GM12878 (cell line): ENCODE measurements at regions not wholly inside any gene's neighbourhood (a gene's known extent, or its start where the extent isn't known, plus 50 kb on each side); places are given as distances from the start of the nearest gene placed in this dataset.

ENCODE experiments used
- ATAC-seq: fragments of 200-7000 bp; cut with Tn5 transposase; 3 replicates; pipeline ENCODE4 v1.9.1; 2020; ENCODE audit warnings: mild to moderate bottlenecking, moderate library complexity
- BruUV-seq: library from RNA; stranded (reverse); fragments of 400-500 nt; replicated peaks from 2 replicates; lab custom pipeline; 2021; lab: Mats Ljungman, UMichigan
- CTCF ChIA-PET: fragments of 300-600 bp; sonication (Branson Sonifier 250); formaldehyde crosslinking; extraction: SDS; loops from one replicate; lab custom pipeline; 2021; ENCODE audit warnings: inconsistent platforms; lab: Yijun Ruan, JAX
- POLR2A ChIA-PET: fragments of 350-600 bp; formaldehyde crosslinking; extraction: SDS; loops from one replicate; lab custom pipeline; 2021; ENCODE audit warnings: inconsistent platforms; lab: Charles Lee
- RAD21 ChIA-PET: fragments of 300-600 bp; sonication (Branson Sonifier 250); formaldehyde crosslinking; loops from one replicate; lab custom pipeline; 2023; ENCODE audit warnings: antibody characterized with exemption; ENCODE audit not compliant: unreplicated experiment; lab: Charles Lee
- SMC1A ChIA-PET: fragments of 300-600 bp; sonication (Branson Sonifier 250); formaldehyde crosslinking; loops from one replicate; lab custom pipeline; 2023; ENCODE audit not compliant: unreplicated experiment, uncharacterized antibody; lab: Charles Lee
- DNase-seq: peaks from one replicate; pipeline ENCODE4 v3.0.0-alpha.2; 2011; ENCODE audit warnings: low read depth, low spot score
- FAIRE-seq: peaks from 3 replicates; lab custom pipeline; 2011; peaks lifted over from hg19 to GRCh38; lab: Jason Lieb, UNC
- H2AFZ ChIP-seq: 2 replicates; pipeline ENCODE4 v1.6.0; 2011; ENCODE audit warnings: low read depth, low read length, control low read depth; ENCODE audit not compliant: control insufficient read depth
- H3K27ac ChIP-seq: 2 replicates; pipeline ENCODE4 v1.5.1; 2011; ENCODE audit warnings: control low read depth; ENCODE audit not compliant: control insufficient read depth, insufficient read depth
- H3K27me3 ChIP-seq, 2 experiments: replicated peaks in 1 of 2; 2 replicates each; pipeline versions ENCODE4 v1.6.0 to v1.6.1; 2011; ENCODE audit warnings: low read length in 1 of 2; ENCODE audit not compliant: control insufficient read depth in 2 of 2, insufficient read depth in 2 of 2
- H3K36me3 ChIP-seq, 2 experiments: 2 replicates each; pipeline ENCODE4 v1.5.1; 2011; ENCODE audit warnings: low read length in 1 of 2; ENCODE audit not compliant: control insufficient read depth in 2 of 2, insufficient read depth in 2 of 2
- H3K4me1 ChIP-seq: 2 replicates; pipeline ENCODE4 v1.6.1; 2011; ENCODE audit warnings: mild to moderate bottlenecking, low read length, moderate library complexity, mixed read lengths; ENCODE audit not compliant: control insufficient read depth, insufficient read depth
- H3K4me2 ChIP-seq: 2 replicates; pipeline ENCODE4 v1.6.0; 2011; ENCODE audit warnings: control low read depth; ENCODE audit not compliant: control insufficient read depth, insufficient read depth
- H3K4me3 ChIP-seq: fragments of 200-600 bp; sonication (generic); 2 replicates; pipeline ENCODE4 v1.5.1; 2016
- H3K79me2 ChIP-seq: 2 replicates; pipeline ENCODE4 v1.6.0; 2011; ENCODE audit warnings: low read length; ENCODE audit not compliant: control insufficient read depth, insufficient read depth
- H3K9ac ChIP-seq: 2 replicates; pipeline ENCODE4 v1.8.0; 2011; ENCODE audit warnings: low read length, control low read depth, mixed read lengths; ENCODE audit not compliant: control insufficient read depth, insufficient read depth
- H3K9me3 ChIP-seq: replicated peaks from 3 replicates; pipeline ENCODE4 v1.5.1; 2011; ENCODE audit warnings: mild to moderate bottlenecking, low read length; ENCODE audit not compliant: control insufficient read depth, insufficient read depth
- H4K20me1 ChIP-seq: 2 replicates; pipeline ENCODE4 v1.6.0; 2011; ENCODE audit not compliant: control insufficient read depth, insufficient read depth
- ATF7 ChIP-seq: fragments of 450-650 bp; IDR thresholded peaks from 2 replicates; pipeline ENCODE4 v1.6.1; 2016; ENCODE audit warnings: low read depth, mild to moderate bottlenecking
- BRCA1 ChIP-seq: IDR thresholded peaks from 2 replicates; pipeline ENCODE4 v1.6.1; 2011; ENCODE audit warnings: low read depth, low read length, improper control_type of control experiment
- CEBPB ChIP-seq, 2 experiments: fragments of 150-350 bp in 1 of 2; IDR thresholded peaks; 2 replicates each; pipeline ENCODE4 v1.6.1; 2012 to 2014; ENCODE audit warnings: low read depth in 2 of 2, low read length in 2 of 2, borderline replicate concordance in 1 of 2, inconsistent platforms in 1 of 2
- CHD2 ChIP-seq: IDR thresholded peaks from 2 replicates; pipeline ENCODE4 v1.6.1; 2011; ENCODE audit warnings: low read depth, low read length, improper control_type of control experiment, borderline replicate concordance
- EZH2 ChIP-seq: IDR thresholded peaks from 2 replicates; pipeline ENCODE4 v1.6.1; 2012; ENCODE audit warnings: low read depth, mild to moderate bottlenecking, control low read depth, inconsistent platforms, low read length, borderline replicate concordance; ENCODE audit not compliant: control insufficient read depth
- FOXK2 ChIP-seq: fragments of 450-650 bp; IDR thresholded peaks from 2 replicates; pipeline ENCODE4 v1.6.1; 2017; ENCODE audit warnings: mild to moderate bottlenecking, moderate library complexity
- GATAD2B ChIP-seq: fragments of 450-650 bp; conservative IDR thresholded peaks from 2 replicates; pipeline ENCODE4 v1.6.1; 2017; ENCODE audit warnings: low read depth, mild to moderate bottlenecking, moderate library complexity
- IKZF2 ChIP-seq, 2 experiments: fragments of 450-650 bp; IDR thresholded peaks; 2 replicates each; pipeline ENCODE4 v1.6.1; 2017; ENCODE audit warnings: mild to moderate bottlenecking in 2 of 2, moderate library complexity in 2 of 2
- MTA2 ChIP-seq: fragments of 450-650 bp; IDR thresholded peaks from 2 replicates; pipeline ENCODE4 v1.6.1; 2016; ENCODE audit warnings: low read depth, mild to moderate bottlenecking, moderate library complexity
- PAX8 ChIP-seq: fragments of 450-650 bp; IDR thresholded peaks from 2 replicates; pipeline ENCODE4 v1.6.1; 2017; ENCODE audit warnings: mild to moderate bottlenecking, moderate library complexity
- POLR2A ChIP-seq: IDR thresholded peaks from 2 replicates; pipeline ENCODE4 v1.6.1; 2011; ENCODE audit warnings: low read depth, mild to moderate bottlenecking, low read length
- SIN3A ChIP-seq: IDR thresholded peaks from 2 replicates; pipeline ENCODE4 v1.6.1; 2012; ENCODE audit warnings: low read depth, low read length, improper control_type of control experiment
- SMC3 ChIP-seq: IDR thresholded peaks from 2 replicates; pipeline ENCODE4 v1.6.1; 2011; ENCODE audit warnings: low read length, improper control_type of control experiment, borderline replicate concordance
- WGBS: methylation state at CpG from one replicate; pipeline ENCODE4 v1.1.6; 2016; ENCODE audit warnings: low lambda C conversion rate; ENCODE audit not compliant: insufficient replicate concordance, insufficient coverage; ENCODE audit errors: missing lambda C conversion rate; 5-methylcytosine and 5-hydroxymethylcytosine counted together
- in situ Hi-C: fragments of 300-500 bp; cut with MboI; formaldehyde crosslinking; loops from 9 replicates; pipeline ENCODE4 v1.14.3; 2018; ENCODE audit warnings: mixed read lengths
- intact Hi-C: fragments of 100-400 bp; cut with micrococcal nuclease; formaldehyde crosslinking; loops from one replicate; pipeline ENCODE4 v1.14.2; 2022; ENCODE audit not compliant: unreplicated experiment
- TF ChIP-seq, protein P1 (sequence below): fragments of 450-650 bp; conservative IDR thresholded peaks from 2 replicates; pipeline ENCODE4 v1.6.1; 2017; ENCODE audit warnings: mild to moderate bottlenecking, moderate library complexity
- TF ChIP-seq, protein P2 (sequence below): fragments of 450-650 bp; IDR thresholded peaks from 2 replicates; pipeline ENCODE4 v1.6.1; 2018; ENCODE audit warnings: borderline replicate concordance, mild to moderate bottlenecking; ENCODE audit not compliant: partially characterized antibody
- TF ChIP-seq, protein P3 (sequence below): IDR thresholded peaks from 2 replicates; pipeline ENCODE4 v1.6.1; 2012; ENCODE audit warnings: low read depth, low read length, improper control_type of control experiment
- TF ChIP-seq, protein P4 (sequence below): IDR thresholded peaks from 2 replicates; pipeline ENCODE4 v1.6.1; 2011; ENCODE audit warnings: mild to moderate bottlenecking, low read depth, low read length, moderate library complexity; ENCODE audit not compliant: insufficient replicate concordance

DNA sequence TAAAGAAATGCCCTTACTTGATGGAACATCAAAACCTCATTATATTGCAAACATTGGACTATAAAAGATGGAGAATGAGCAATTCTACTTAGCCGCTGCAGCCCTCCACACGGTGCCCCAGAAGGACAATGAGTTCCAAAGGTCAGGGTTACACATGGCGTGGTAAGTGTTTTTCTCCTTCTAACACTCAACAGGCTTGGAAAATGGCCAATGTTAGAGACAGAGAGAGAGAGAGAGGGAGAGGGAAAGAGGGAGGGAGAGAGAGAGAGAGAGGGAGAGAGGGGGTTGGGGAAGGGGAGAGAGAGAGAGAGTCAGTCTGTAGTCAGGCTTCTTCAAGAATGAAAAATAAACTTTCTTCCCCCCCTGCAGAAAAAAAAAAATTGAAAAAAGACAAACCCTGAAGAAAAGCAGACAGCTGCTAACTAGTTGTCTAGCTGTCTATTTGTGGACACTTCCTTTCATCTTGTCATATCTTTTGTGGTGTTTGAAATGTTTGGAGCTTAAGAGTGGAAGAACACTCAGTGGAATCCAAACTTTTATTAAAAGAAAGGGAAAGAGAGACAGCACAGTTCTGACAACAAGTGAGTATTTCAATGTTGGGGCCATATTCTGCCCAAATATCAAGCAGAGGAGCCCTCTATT, 324.8 kb downstream of the TMEM38B start:
- intact Hi-C loops = no loop called here
- FAIRE-seq (no peak), DNase-seq (no peak), ATAC-seq (no peak)
- H3K9ac ChIP-seq = no peak overlapping the region
- H3K36me3 ChIP-seq = no peaks in the 10 kb centered on the region
- WGBS = 0% methylated on average over 3 of the region's 3 CpGs
- no peaks in the 10 kb centered on the region for H3K27me3 ChIP-seq
- H3K9me3 ChIP-seq = no peaks in the 10 kb centered on the region
- ChIA-PET CTCF (interaction anchor here (0.9 to 1.0 kb wide), 2 partner anchors 15 to 22 kb away, joined by 3 to 4 read pairs; no protein-coding TSS in a partner anchor), SMC1A (interaction anchor here (1.4 kb wide), 1 partner anchor 10 kb away, joined by 4 read pairs; no protein-coding TSS in a partner anchor), POLR2A (no interaction called here), RAD21 (no interaction called here)
- no peaks in the 10 kb centered on the region for H3K4me1 ChIP-seq
- H2AFZ ChIP-seq = no peak overlapping the region
- no peak overlapping the region for H3K4me2 ChIP-seq
- in situ Hi-C loops = no loop called here
- no peaks in the 10 kb centered on the region for H4K20me1 ChIP-seq
- no peak overlapping the region for H3K4me3 ChIP-seq
- no TSS peak for BruUV-seq
- H3K79me2 ChIP-seq = no peaks in the 10 kb centered on the region
- no peak overlapping the region for H3K27ac ChIP-seq
- TF ChIP-seq, protein P1, sequence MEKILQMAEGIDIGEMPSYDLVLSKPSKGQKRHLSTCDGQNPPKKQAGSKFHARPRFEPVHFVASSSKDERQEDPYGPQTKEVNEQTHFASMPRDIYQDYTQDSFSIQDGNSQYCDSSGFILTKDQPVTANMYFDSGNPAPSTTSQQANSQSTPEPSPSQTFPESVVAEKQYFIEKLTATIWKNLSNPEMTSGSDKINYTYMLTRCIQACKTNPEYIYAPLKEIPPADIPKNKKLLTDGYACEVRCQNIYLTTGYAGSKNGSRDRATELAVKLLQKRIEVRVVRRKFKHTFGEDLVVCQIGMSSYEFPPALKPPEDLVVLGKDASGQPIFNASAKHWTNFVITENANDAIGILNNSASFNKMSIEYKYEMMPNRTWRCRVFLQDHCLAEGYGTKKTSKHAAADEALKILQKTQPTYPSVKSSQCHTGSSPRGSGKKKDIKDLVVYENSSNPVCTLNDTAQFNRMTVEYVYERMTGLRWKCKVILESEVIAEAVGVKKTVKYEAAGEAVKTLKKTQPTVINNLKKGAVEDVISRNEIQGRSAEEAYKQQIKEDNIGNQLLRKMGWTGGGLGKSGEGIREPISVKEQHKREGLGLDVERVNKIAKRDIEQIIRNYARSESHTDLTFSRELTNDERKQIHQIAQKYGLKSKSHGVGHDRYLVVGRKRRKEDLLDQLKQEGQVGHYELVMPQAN = no peak
- TF ChIP-seq GATAD2B (no peak), POLR2A (no peak), CEBPB (IDR thresholded peaks at IDR 0.05; ENCODE audit: borderline replicate concordance in 1 of 2, low read depth in 2 of 2, low read length in 2 of 2) (no peak), MTA2 (no peak), CHD2 (no peak), BRCA1 (no peak), ATF7 (no peak), SIN3A (no peak), IKZF2 (IDR thresholded peaks at IDR 0.05) (no peak), FOXK2 (no peak), SMC3 (no peak), PAX8 (no peak), EZH2 (no peak)
- TF ChIP-seq, protein P2, sequence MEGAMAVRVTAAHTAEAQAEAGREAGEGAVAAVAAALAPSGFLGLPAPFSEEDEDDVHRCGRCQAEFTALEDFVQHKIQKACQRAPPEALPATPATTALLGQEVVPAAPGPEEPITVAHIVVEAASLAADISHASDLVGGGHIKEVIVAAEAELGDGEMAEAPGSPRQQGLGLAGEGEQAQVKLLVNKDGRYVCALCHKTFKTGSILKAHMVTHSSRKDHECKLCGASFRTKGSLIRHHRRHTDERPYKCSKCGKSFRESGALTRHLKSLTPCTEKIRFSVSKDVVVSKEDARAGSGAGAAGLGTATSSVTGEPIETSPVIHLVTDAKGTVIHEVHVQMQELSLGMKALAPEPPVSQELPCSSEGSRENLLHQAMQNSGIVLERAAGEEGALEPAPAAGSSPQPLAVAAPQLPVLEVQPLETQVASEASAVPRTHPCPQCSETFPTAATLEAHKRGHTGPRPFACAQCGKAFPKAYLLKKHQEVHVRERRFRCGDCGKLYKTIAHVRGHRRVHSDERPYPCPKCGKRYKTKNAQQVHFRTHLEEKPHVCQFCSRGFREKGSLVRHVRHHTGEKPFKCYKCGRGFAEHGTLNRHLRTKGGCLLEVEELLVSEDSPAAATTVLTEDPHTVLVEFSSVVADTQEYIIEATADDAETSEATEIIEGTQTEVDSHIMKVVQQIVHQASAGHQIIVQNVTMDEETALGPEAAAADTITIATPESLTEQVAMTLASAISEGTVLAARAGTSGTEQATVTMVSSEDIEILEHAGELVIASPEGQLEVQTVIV = no peak
- TF ChIP-seq, protein P3, sequence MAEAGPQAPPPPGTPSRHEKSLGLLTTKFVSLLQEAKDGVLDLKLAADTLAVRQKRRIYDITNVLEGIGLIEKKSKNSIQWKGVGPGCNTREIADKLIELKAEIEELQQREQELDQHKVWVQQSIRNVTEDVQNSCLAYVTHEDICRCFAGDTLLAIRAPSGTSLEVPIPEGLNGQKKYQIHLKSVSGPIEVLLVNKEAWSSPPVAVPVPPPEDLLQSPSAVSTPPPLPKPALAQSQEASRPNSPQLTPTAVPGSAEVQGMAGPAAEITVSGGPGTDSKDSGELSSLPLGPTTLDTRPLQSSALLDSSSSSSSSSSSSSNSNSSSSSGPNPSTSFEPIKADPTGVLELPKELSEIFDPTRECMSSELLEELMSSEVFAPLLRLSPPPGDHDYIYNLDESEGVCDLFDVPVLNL = no peak
- TF ChIP-seq, protein P4, sequence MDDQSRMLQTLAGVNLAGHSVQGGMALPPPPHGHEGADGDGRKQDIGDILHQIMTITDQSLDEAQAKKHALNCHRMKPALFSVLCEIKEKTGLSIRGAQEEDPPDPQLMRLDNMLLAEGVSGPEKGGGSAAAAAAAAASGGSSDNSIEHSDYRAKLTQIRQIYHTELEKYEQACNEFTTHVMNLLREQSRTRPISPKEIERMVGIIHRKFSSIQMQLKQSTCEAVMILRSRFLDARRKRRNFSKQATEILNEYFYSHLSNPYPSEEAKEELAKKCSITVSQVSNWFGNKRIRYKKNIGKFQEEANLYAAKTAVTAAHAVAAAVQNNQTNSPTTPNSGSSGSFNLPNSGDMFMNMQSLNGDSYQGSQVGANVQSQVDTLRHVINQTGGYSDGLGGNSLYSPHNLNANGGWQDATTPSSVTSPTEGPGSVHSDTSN = no peak
